GM18519 (cell line): ENCODE measurements at regions not wholly inside any gene's neighbourhood (a gene's known extent, or its start where the extent isn't known, plus 50 kb on each side); places are given as distances from the start of the nearest gene placed in this dataset.

ENCODE experiments used
- ATAC-seq: cut with Tn5 transposase; IDR thresholded peaks from one replicate; pipeline ENCODE4 v1.9.1; 2021; ENCODE audit warnings: mild to moderate bottlenecking, moderate library complexity; ENCODE audit not compliant: unreplicated experiment, low FRiP score

DNA sequence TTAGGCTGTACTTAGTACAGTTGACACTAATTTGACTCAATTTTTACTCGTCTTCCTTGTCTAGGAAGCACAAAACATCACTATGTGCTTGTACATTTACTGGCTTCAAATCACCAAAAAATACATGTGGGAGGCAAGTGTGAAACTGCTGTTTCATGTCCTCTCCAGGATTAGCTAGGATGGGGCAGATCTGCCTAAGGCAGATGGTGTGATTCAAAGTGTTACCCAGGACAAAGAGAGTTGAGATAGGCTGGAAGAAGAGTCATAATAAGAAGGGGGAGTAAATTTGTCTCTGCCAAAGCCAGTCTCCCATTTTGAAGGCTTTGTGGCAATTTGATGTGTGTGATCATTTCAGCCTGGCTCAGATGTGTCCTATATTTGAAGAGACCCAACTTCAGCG, 821.6 kb upstream of the ZEB2 start:
- no peak for ATAC-seq

DNA sequence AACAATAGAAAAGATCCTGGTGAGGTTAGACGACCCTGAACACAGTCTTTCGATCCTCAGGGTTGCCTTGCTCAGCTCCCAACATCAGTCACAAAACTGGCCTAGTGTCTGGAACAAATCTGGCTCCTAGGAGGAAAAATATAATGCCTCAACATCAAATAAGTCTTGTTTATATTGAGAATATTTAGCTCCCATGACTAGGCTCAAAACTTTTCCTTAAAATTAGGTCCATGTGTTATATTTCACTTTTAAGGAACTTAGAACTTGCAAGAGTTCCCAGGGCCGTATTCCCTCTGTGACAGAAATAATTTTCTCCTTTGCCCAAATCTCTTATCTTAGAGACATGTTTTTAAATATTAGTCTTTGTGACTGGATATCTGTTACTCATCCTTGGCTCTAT, 819.7 kb upstream of the ZEB2 start:
- ATAC-seq, result no peak

DNA sequence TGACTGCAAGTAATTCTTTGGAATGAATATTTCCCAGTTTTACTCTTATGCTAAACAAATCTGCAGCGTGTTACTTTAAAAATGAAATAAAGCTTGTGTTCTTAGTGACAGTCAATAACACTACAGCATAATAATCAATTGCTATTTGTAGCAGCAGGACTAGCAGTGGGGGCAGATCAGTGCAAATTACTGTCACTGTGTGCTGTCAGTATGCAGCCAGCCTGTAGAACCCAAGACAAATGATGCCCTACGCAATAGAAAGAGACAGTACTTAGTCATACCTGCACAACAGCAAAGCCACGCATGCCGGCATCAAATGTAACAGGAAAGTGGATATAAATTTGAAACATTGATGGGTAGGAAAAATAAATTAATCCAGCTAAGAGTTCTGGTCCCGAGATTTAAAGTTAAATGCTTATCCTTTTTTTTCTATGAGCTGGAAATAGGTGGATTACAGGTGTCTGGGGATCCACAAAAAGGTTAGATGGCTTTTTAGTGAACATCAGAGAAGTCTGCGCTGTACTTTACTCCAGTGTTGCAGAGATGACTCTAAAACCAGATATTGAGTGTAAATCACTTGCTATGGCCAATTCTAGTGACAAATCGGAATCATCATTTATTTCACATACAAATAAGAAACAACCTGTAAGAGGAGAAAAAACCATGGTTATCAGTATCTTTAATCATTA, 812.4 kb upstream of the ZEB2 start:
- no peak for ATAC-seq

DNA sequence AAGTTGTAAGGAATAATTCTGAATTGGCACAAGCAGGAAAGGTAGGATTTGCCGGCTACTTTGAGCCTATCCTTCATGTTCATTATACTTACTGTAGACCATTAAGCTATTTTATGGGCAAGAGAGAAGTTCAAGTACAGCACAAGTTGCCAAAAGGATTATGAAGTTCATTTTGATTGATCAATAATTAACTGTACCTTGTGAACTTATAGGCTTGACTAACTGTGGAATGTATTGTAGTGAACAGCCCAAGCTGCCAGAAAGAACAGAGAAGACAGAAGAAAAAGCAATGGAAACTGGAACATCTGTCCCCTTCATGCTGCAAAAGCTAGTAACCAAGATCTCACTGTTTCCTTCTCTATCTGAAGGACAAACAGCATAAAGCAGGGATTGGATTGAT, 810.1 kb upstream of the ZEB2 start:
- ATAC-seq, result no peak

DNA sequence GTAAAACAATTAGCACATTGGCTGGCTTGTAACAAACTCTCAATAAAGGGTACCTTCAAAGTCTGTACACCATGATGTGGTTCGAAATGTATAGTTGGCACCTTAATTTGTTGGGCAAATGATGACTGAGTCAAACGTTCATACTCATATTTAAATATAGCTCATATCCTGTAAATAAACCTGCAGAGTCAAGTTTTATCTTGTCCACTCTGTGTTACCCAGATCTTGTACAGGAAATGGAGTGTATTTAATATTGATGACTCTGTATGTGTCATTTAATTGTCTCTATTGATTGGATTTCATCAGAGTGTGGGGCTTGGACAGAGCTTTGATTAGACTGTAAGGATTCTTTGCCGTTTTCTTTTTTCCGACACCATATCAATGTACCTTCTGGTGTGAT, 805.6 kb upstream of the ZEB2 start:
- ATAC-seq, result no peak

DNA sequence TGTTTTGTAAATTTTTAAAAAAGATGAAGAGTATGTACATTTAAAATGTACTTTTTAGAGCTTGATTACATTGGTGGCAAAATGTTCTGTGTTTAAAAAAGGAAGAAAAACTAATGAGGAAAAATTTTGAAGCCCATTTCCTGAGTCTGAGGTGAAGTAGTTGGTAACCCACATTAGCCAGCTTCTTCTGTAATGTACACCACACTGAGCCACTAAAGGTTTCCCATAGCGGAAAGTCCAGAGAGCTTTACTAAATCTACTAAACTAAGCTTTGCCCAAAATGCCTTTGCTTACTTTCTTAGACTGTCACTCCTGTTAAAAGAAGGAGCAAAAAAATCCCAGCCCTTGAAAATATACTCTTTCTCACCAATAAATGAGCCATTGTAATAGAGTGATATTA, 804.8 kb upstream of the ZEB2 start:
- ATAC-seq, result no peak

DNA sequence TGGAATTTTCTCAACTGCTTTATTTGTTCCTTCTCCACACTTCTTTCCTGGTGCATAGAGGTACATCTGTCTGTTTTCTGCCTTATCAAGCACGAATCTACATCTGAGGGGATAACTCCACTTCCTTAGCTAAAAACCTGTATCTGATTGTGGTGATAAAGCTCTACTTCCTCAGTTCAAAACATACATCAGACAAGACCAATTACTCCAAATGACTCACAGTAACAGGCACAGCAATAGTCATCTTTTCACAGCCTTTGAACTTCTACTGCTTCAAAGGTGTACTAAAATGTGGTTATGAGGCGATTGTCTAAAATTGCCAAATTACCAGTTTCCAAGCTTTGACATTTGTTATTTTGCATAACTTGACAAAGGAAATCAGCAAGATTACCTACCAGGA, 803.6 kb upstream of the ZEB2 start:
- no peak for ATAC-seq

DNA sequence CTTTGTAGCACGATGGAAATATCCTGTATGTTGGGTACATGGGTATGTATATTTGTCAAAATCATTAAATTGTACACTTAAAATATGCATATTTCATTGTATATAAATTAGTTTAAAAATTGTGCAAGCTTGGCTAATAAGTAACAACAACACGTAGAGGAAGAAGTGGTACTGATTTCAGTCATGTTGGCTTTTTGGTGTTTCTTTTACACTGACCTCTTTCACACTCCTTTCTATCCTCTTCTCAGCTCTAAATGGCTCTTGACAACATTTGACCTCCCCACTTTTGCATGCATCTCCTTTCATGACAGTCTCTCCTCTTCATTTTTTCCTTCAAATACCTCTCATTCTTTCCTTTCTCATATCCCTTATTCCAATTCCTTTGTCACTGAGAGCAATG, 801.4 kb upstream of the ZEB2 start:
- no peak for ATAC-seq

DNA sequence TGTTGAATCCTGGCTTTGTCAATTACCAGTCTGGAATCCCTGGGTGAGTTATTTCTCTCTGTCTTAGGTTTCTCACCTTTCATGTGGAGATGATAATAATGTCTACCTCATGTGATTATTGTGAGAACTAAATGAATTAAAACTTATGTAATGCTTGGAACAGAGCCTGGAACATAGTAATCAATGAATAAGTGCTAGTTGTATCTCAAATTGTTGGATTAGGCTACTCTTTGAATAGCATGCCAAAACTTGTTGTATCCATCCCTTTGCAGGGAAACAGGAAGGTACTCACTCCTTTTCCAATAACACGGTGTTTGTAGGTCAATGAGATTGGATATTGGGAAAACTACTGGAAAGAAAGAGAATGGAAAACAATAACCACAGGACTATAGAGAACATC, 796.6 kb upstream of the ZEB2 start:
- no peak for ATAC-seq

DNA sequence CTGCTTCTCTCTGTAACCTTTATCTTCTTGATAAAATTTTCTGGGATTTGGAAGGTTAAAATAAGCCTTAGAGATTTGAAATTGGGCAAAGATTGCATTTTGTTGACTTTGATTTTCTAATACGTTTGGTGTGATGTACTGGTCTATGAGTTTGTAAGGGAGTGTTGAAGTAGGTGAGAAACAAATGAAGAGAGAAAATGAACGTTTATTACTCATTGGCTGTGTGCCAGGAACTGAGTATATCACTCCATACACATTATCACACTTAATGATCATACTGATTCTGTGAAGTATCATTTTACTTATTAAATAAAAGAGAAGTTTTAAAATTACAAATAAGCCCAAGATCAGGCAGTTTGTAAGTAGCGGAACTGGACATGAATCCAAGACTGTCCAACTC, 795.1 kb upstream of the ZEB2 start:
- ATAC-seq, result no peak

DNA sequence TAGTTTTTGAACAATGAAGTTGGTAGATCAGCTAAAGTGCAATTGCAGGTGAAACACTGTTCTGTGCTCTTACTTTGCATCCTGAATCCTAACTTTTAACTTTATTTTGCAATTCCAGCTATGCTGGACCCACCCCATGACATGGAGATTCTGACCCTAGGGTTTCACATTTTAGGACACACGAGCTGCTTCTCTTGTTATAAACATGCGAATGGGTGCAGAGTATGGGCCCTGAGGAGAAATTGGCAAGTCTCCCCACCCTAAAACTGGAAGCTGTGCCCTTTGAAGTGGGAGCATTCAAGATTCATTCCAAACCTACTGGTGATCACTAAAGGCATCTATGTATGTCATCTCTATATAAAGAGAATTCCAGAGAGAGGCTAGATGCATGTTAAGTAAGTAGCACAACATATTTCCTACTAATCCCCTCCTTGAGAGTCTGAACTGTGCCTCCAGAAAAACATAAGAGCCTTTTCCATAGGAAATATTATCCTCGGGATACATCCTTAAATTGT, 794.3 kb upstream of the ZEB2 start:
- ATAC-seq, result no peak

DNA sequence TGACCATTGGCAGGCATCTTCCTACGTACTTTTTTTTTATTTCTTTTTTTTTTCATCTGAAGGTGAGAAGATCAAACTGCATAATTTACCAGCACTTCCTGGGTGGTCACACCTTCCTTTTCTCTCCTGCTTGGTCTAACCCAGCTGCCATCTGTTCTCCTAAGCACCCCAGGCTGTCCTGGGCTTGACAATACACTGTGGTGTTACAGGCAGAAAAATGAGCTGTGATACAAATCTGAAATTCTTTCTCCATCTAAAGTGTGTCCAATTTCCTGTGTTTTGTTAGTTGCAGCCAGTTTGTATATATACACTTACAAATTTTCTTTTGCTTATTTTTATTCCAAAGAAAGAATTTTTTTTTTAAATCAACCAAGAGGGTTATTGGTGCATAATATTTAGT, 786.0 kb upstream of the ZEB2 start:
- ATAC-seq, result no peak

DNA sequence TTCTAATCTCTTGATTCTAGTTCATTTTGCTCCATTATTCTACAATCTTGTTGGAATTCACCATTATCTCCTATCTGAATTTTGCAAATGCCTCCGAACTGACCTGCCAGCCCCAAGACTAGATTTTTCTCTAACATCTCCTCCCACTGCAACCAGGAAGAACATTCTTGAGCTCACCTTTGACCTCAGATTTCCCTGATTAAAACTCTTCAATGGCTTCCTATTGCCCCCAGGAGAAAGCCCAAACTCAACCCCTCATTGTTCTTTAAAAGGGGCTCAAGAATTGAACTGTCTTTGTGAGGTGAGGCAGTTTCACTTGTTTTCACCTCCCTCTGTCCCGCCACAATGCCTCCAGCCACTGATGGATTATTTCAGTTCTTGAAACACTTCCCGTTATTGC, 784.6 kb upstream of the ZEB2 start:
- no peak for ATAC-seq

DNA sequence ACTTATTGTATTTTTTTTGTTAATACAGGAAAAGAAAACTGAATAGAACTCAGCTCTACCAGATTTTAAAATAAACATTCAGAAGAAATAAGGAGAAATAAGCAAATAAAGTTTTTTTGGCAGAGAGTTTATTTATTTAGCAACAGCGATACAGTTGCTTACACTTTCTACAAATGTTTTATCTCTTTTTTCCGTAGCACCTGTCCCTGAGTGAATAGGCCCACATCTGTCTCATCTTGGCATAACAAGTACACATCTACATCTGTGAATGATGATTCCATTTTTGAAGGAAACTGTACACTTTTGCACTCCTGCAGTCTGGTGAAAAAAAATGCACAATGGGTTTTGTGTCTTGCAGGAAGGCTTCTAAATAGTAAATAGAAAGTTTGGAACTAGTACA, 783.6 kb upstream of the ZEB2 start:
- no peak for ATAC-seq

DNA sequence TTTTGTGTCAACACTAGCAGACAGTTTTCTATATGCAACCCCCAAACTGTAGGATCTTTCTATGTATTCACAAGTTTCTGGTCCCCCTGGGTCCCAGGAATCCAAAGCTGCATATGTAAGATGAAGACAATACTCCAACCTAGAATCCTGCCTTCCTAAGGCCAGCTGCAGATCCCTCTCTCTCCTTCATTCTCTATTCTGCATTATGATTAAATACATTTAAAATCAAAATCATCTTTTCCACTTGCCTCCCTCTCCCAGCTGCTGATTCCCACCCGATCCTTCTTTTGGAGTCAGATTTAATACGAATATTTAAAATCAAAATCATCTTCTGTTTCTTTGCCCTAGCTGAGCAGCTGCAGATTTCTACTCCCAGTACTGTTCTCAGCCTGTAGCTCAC, 783.0 kb upstream of the ZEB2 start:
- no peak for ATAC-seq

DNA sequence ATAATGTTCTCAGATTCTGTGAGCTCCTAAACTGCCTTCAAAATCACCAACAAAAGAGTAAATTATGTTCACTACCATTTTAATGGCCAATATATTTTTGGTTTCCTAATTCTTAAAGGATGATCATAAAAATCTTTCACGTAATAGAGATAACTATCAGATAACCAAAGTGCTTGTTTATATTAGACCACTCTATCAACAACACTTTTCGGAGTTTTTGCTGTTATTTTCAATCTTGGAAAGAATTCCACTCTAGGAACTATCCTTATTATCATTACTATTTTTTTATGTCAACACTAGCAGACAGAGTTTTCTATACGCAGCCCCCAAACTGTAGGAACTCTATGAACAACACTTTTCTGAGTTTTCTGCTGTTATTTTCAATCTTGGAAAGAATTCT, 782.5 kb upstream of the ZEB2 start:
- no peak for ATAC-seq

DNA sequence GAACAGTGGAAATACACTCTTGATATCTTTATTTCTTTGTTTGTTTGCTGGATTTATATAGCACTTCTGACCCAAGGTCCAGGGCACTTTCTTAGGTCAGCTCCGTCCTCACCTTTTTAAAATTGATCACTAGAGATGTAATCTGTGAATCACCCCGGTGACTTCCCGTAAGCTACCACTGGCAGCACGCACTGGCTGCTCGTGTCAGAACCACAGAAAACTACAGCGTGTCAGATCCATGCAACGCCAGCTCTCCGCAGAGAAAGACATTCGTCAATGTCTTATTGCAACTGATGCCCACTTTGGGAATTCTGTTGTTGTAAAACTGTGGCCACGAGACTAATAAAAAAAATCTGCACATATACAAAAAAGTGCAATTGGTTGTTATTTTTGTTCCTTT, 779.4 kb upstream of the ZEB2 start:
- no peak for ATAC-seq

DNA sequence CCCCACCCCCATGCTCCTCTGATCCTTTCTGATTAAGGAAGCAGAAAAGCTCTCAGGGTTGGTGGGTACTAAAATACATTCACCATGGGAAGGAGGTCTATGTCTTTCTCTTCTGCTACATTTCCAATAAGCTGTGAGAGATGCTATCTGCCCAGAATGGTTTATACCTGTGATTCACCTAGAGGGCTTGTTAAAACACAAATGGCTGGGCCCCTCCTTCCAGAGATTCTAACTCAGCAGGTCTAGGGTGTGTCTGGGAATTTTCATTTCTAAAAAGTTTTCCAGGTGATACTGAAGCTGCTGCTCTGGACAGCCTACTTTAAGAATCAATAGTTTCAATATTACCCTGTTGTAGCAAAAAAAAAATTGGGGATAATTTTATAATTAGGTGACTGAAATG, 772.2 kb upstream of the ZEB2 start:
- ATAC-seq, result no peak

DNA sequence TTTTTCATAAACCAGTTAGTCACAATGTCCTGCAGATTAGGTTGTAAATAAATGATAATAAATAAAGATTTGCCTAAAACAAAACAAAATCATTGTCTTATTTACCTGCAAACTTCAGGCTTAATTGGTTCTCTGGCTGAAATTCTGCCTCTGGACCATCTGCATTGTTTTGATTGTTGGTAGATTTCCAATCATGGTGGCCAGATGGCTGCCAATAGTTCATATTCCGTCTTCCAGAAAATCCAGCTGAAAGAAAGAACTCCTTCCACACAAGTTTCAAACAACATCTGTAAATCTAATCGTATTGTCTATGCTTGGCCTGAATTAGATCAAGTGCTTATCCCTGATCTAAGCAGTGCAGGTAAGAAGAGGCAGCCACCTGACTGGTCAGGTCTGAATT, 771.1 kb upstream of the ZEB2 start:
- no peak for ATAC-seq

DNA sequence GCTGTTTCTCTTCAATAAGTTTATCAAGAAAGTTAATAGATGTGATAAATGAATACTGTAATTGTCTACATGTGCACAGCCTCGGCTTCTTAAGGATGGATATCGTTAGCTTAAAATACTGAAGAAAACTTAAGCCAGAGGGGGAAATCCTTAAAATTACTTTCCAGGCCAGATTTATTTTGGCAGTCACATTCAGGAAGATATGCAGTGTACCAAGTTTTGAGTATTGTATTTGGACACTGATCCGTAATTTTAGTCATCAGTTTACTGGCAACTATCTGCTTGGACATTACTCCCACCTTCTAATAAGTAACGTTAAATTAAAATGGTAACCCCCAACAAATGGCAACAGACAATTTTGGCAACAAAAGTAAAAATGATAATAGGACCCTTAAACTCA, 770.0 kb upstream of the ZEB2 start:
- no peak for ATAC-seq

DNA sequence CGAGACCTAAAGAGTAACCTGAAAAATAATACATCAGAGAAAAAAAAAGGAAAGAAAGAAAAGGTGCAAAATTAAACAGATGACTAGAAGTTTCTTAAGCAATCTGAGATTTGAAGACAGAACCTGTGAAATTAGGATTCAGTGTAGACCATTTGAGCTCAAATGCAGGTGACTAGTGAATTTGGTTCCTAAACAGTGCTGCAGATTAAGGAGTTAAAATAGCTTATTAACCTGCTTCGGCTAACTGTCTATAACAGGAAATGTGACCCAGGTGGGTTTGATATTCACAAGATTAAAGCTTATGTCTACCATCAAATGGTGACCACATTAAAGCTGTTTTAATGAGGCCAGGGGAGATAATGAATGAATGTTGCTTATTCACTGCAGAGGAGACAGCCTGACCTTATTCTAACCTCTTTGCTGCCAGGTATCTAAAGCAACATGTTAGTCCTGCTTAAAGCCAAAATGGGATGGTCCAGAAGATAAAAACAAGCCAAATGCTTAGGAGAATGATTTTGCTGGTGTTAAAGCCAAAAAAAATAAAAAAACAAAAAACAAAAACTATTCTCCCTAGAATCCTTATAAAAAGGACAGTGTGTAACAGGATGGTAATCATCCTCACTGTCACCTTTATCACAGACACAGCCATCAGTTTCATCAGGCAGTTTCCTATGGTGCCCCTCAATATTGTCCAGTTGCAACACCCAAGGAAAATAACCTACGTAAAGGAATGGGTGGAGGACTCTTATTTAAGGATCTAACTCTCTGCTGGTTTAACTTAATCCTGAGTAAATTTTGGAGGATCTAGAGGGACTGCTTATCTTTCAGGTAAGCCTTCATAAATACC, 769.0 kb upstream of the ZEB2 start:
- no peak for ATAC-seq

DNA sequence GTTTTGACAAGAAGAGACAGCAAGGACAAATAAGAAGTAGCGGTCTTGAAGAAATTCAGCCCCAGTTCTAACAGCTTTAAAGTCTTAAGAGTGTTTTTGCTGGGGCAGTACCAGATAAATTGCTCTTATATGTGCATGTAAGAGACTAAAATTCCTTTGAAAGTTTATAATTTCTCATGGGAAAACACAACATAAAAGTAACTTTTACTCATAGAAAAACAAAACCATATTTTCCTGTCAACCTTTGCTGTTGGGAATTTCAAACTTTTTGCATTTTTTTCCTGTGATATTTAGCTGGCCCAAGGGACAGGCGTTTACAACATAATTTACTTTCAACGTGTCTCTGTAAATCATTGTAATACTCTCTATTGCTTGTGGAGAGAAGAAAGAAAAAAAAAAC, 767.8 kb upstream of the ZEB2 start:
- no peak for ATAC-seq
